Thyroid gland (tissue), 4 donors: ENCODE measurements at regions not wholly inside any gene's neighbourhood (a gene's known extent, or its start where the extent isn't known, plus 50 kb on each side); places are given as distances from the start of the nearest gene placed in this dataset.

Experiments
- DNase-seq, 2 donors: peaks; one replicate each; pipeline ENCODE4 v3.0.0-alpha.2; 2019
- H3K27ac ChIP-seq, 3 donors: fragments of 200-600 bp; sonication (generic); 1 replicate in 2 of 3; 2 replicates in 1 of 3; pipeline ENCODE4 v1.5.1; 2016 to 2019; ENCODE audit warnings: mild to moderate bottlenecking in 1 of 3, moderate library complexity in 1 of 3
- H3K27me3 ChIP-seq: fragments of 200-600 bp; sonication (generic); one replicate; pipeline ENCODE4 v1.5.1; 2019
- H3K36me3 ChIP-seq, 2 donors: fragments of 200-600 bp; sonication (generic); one replicate each; pipeline ENCODE4 v1.5.1; 2016 to 2019
- H3K4me1 ChIP-seq, 2 donors: fragments of 200-600 bp; sonication (generic); one replicate each; pipeline ENCODE4 v1.5.1; 2017 to 2019
- H3K4me3 ChIP-seq, 3 donors: fragments of 200-600 bp; sonication (generic); replicated peaks in 1 of 3; 1 replicate in 2 of 3; 2 replicates in 1 of 3; pipeline ENCODE4 v1.5.1; 2016; ENCODE audit warnings: mild to moderate bottlenecking in 1 of 3
- H3K9me3 ChIP-seq: fragments of 200-600 bp; sonication (generic); one replicate; pipeline ENCODE4 v1.5.1; 2017
- POLR2A ChIP-seq, 2 donors: fragments of 450-650 bp; IDR thresholded peaks; one replicate each; pipeline ENCODE4 v1.6.1; 2017; ENCODE audit warnings: antibody characterized with exemption in 2 of 2, mild to moderate bottlenecking in 2 of 2, moderate library complexity in 1 of 2
- WGBS, 2 donors: methylation state at CpG; one replicate each; pipeline ENCODE4 v1.1.5; 2017; 5-methylcytosine and 5-hydroxymethylcytosine counted together
- intact Hi-C: fragments of 100-400 bp; cut with DNase I; formaldehyde crosslinking; loops from one replicate; pipeline ENCODE4 v1.15.1; 2023
- TF ChIP-seq, protein P1 (sequence below), 6 experiments: fragments of 200-600 bp in 3 of 6; fragments of 450-650 bp in 3 of 6; sonication (generic) in 3 of 6; IDR thresholded peaks; one replicate each; pipeline ENCODE4 v1.5.1; 2016 to 2019; ENCODE audit warnings: antibody characterized with exemption in 6 of 6, mild to moderate bottlenecking in 2 of 6, inconsistent platforms in 1 of 6, moderate library complexity in 1 of 6

GRCh38 chr18:71116535-71116934 lies 827.7 kb downstream of the SOCS6 start:
- Histone ChIP-seq H3K36me3 (no peaks in the 10 kb centered on the region), H3K4me1 (no peaks in the 10 kb centered on the region), H3K4me3 (no peak overlapping the region), H3K27me3 (no peaks in the 10 kb centered on the region), H3K27ac (no peak overlapping the region), H3K9me3 (no peaks in the 10 kb centered on the region)
- intact Hi-C loops, result no loop called here
- WGBS, 2 donors, result 63 to 65% methylated on average over 4 of the region's 4 CpGs
- DNase-seq, result no peak
- TF ChIP-seq, protein P1, sequence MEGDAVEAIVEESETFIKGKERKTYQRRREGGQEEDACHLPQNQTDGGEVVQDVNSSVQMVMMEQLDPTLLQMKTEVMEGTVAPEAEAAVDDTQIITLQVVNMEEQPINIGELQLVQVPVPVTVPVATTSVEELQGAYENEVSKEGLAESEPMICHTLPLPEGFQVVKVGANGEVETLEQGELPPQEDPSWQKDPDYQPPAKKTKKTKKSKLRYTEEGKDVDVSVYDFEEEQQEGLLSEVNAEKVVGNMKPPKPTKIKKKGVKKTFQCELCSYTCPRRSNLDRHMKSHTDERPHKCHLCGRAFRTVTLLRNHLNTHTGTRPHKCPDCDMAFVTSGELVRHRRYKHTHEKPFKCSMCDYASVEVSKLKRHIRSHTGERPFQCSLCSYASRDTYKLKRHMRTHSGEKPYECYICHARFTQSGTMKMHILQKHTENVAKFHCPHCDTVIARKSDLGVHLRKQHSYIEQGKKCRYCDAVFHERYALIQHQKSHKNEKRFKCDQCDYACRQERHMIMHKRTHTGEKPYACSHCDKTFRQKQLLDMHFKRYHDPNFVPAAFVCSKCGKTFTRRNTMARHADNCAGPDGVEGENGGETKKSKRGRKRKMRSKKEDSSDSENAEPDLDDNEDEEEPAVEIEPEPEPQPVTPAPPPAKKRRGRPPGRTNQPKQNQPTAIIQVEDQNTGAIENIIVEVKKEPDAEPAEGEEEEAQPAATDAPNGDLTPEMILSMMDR (IDR thresholded peaks at IDR 0.05), result no peak
- TF ChIP-seq POLR2A (IDR thresholded peaks at IDR 0.05), result no peak

DNA sequence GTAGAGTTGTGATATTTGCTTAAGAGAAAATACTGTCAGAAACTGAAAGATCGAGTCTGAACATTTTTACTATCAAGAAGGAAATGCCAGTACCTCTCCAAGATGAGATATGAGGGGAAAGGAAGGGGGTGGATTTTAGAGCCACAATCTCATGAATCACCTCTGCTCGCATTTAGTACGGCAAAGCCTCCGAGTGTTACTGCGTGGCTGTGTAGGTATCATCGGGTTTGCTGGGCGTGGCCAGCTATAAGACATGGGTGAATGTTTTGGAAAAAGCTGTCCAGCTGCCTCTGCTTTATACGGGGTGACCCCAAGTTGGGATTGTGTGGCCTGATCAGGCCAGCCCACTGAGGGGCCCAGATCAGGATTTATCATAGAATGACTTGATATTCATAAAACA lies 826.4 kb downstream of the SOCS6 start:
- 85 to 88% methylated on average over 8 of the region's 8 CpGs for WGBS, 2 donors

GRCh38 chr18:71114550-71115210 lies 825.8 kb downstream of the SOCS6 start:
- no peak overlapping the region for H3K4me3 ChIP-seq
- H3K9me3 ChIP-seq, result no peaks in the 10 kb centered on the region
- no peaks in the 10 kb centered on the region for H3K4me1 ChIP-seq
- no peak for DNase-seq
- WGBS, 2 donors, result 82 to 83% methylated on average over 11 of the region's 11 CpGs
- no peak overlapping the region for H3K27ac ChIP-seq
- TF ChIP-seq, protein P1 (IDR thresholded peaks at IDR 0.05), result no peak
- no peak for TF ChIP-seq POLR2A (IDR thresholded peaks at IDR 0.05)
- no peaks in the 10 kb centered on the region for H3K27me3 ChIP-seq
- no peaks in the 10 kb centered on the region for H3K36me3 ChIP-seq
- intact Hi-C loops, result no loop called here

More for the DNA sequence above, 826.4 kb downstream of the SOCS6 start:
- Histone ChIP-seq H3K36me3 (no peaks in the 10 kb centered on the region), H3K27ac (no peak overlapping the region), H3K4me3 (no peak overlapping the region), H3K9me3 (no peaks in the 10 kb centered on the region), H3K4me1 (no peaks in the 10 kb centered on the region), H3K27me3 (no peaks in the 10 kb centered on the region)
- no peak for TF ChIP-seq POLR2A (IDR thresholded peaks at IDR 0.05)
- TF ChIP-seq, protein P1 (IDR thresholded peaks at IDR 0.05), result no peak
- no peak for DNase-seq
- intact Hi-C loops, result no loop called here

GRCh38 chr18:71107244-71107643 lies 818.4 kb downstream of the SOCS6 start:
- Histone ChIP-seq H3K4me3 (no peak overlapping the region), H3K27me3 (no peaks in the 10 kb centered on the region), H3K36me3 (no peaks in the 10 kb centered on the region), H3K27ac (no peak overlapping the region), H3K9me3 (no peaks in the 10 kb centered on the region), H3K4me1 (peaks cover 0 to 7% of the 10 kb centered on the region in 2 donors)
- no peak for TF ChIP-seq POLR2A (IDR thresholded peaks at IDR 0.05)
- TF ChIP-seq, protein P1 (IDR thresholded peaks at IDR 0.05), result no peak
- WGBS, 2 donors, result 70% methylated on average over 2 of the region's 2 CpGs
- intact Hi-C loops, result no loop called here
- DNase-seq, result no peak

- TF ChIP-seq POLR2A (IDR thresholded peaks at IDR 0.05), result no peak
- TF ChIP-seq, protein P1 (IDR thresholded peaks at IDR 0.05), result no peak
- Histone ChIP-seq H3K27ac (no peak overlapping the region), H3K9me3 (no peaks in the 10 kb centered on the region), H3K4me3 (no peak overlapping the region), H3K36me3 (no peaks in the 10 kb centered on the region), H3K27me3 (no peaks in the 10 kb centered on the region), H3K4me1 (peaks cover 0 to 7% of the 10 kb centered on the region in 2 donors)
- intact Hi-C loops, result no loop called here
- no peak for DNase-seq
- WGBS, 2 donors, result 37 to 42% methylated on average over 1 of the region's 1 CpG
Observed at GRCh38 chr18:71106701-71107100, 817.9 kb downstream of the SOCS6 start.
